BJ (cell line): ENCODE measurements at regions not wholly inside any gene's neighbourhood (a gene's known extent, or its start where the extent isn't known, plus 50 kb on each side); places are given as distances from the start of the nearest gene placed in this dataset.

Experiments used
- CTCF ChIA-PET: fragments of 350-600 bp; formaldehyde crosslinking; extraction: SDS; loops from one replicate; lab custom pipeline; 2021; ENCODE audit warnings: antibody characterized with exemption, inconsistent platforms; lab: Yijun Ruan, JAX
- POLR2A ChIA-PET: fragments of 300-600 bp; sonication (Branson Sonifier 250); formaldehyde crosslinking; extraction: SDS; loops from one replicate; lab custom pipeline; 2021; ENCODE audit warnings: antibody characterized with exemption; lab: Charles Lee
- DNase-seq: peaks from one replicate; pipeline ENCODE4 v3.0.0-alpha.2; 2011; ENCODE audit warnings: low read depth
- H3K27me3 ChIP-seq: 2 replicates; pipeline ENCODE4 v1.6.0; 2011; ENCODE audit warnings: low read length; ENCODE audit not compliant: control insufficient read depth, insufficient read depth
- H3K36me3 ChIP-seq: 2 replicates; pipeline ENCODE4 v1.5.1; 2011; ENCODE audit warnings: low read length; ENCODE audit not compliant: control insufficient read depth, insufficient read depth
- H3K4me3 ChIP-seq: 2 replicates; pipeline ENCODE4 v1.5.1; 2011; ENCODE audit warnings: low read depth, mild to moderate bottlenecking, control low read depth, low read length
- CTCF ChIP-seq: IDR thresholded peaks from 2 replicates; pipeline ENCODE4 v1.5.1; 2011; ENCODE audit warnings: low read depth, mild to moderate bottlenecking, control low read depth, inconsistent platforms, low read length, moderate library complexity; ENCODE audit not compliant: insufficient read depth

GRCh38 chr16:86383488-86384262 is 126.7 kb upstream of the FOXF1 start:
- no peaks in the 10 kb centered on the region for H3K27me3 ChIP-seq
- ChIA-PET CTCF (interaction anchor here (1.0 to 2.9 kb wide), 3 partner anchors 29 to 134 kb away, joined by 3 to 11 read pairs (median 5); no protein-coding TSS in a partner anchor), POLR2A (no interaction called here)
- TF ChIP-seq CTCF: no peak
- no peak overlapping the region for H3K4me3 ChIP-seq
- H3K36me3 ChIP-seq: no peaks in the 10 kb centered on the region
- DNase-seq: no peak

- Histone ChIP-seq H3K27me3 (no peaks in the 10 kb centered on the region), H3K4me3 (no peak overlapping the region), H3K36me3 (no peaks in the 10 kb centered on the region)
- ChIA-PET CTCF (interaction anchor here (1.0 to 2.9 kb wide), 2 partner anchors 28 to 133 kb away, joined by 3 to 11 read pairs; no protein-coding TSS in a partner anchor), POLR2A (no interaction called here)
- TF ChIP-seq CTCF: no peak
- DNase-seq: no peak
These were observed 126.1 kb upstream of the FOXF1 start for GRCh38 chr16:86384263-86384649.

- POLR2A ChIA-PET: no interaction called here
These were observed 125.3 kb upstream of the FOXF1 start for GRCh38 chr16:86384980-86385379.

GRCh38 chr16:86387468-86388440 is 122.6 kb upstream of the FOXF1 start:
- TF ChIP-seq CTCF: no peak
- Histone ChIP-seq H3K36me3 (no peaks in the 10 kb centered on the region), H3K27me3 (no peaks in the 10 kb centered on the region), H3K4me3 (no peak overlapping the region)
- peak; percentile 89 for DNase-seq
- CTCF ChIA-PET: interaction anchor here (0.8 to 1.4 kb wide), 2 partner anchors 45 to 690 kb away, joined by 3 to 4 read pairs; no protein-coding TSS in a partner anchor
- POLR2A ChIA-PET: interaction anchor here (1.0 kb wide), 1 partner anchor 9 kb away, joined by 6 read pairs; no protein-coding TSS in a partner anchor

More at GRCh38 chr16:86384980-86385379, 125.3 kb upstream of the FOXF1 start:
- CTCF ChIA-PET: no interaction called here
- no peak for TF ChIP-seq CTCF
- DNase-seq: no peak
- Histone ChIP-seq H3K27me3 (no peaks in the 10 kb centered on the region), H3K36me3 (no peaks in the 10 kb centered on the region), H3K4me3 (no peak overlapping the region)

GRCh38 chr16:86388976-86389375 is 121.4 kb upstream of the FOXF1 start:
- TF ChIP-seq CTCF: no peak
- Histone ChIP-seq H3K4me3 (no peak overlapping the region), H3K27me3 (no peaks in the 10 kb centered on the region), H3K36me3 (no peaks in the 10 kb centered on the region)
- ChIA-PET POLR2A (no interaction called here), CTCF (no interaction called here)
- DNase-seq: no peak
